ENCODE measurements at regions not wholly inside any gene's neighbourhood (a gene's known extent, or its start where the extent isn't known, plus 50 kb on each side); places are given as distances from the start of the nearest gene placed in this dataset.

GRCh38 chr13:63026285-63026797 is 1610.7 kb upstream of the PCDH20 start:
- CTCF ChIA-PET, result no interaction called here
- no peak overlapping the region for H3K27ac ChIP-seq (ENCODE audit: low read depth, low read length)
- H3K9me3 ChIP-seq (ENCODE audit: control insufficient read depth, insufficient read depth, low read length), result no peaks in the 10 kb centered on the region
- TF ChIP-seq CTCF (IDR thresholded peaks at IDR 0.05; ENCODE audit: low read depth, low read length), result no peak
- no peak overlapping the region for H3K4me3 ChIP-seq (ENCODE audit: low read depth, low read length)
- no peak for DNase-seq (ENCODE audit: low read depth, low spot score)
- no peaks in the 10 kb centered on the region for H3K27me3 ChIP-seq (ENCODE audit: control insufficient read depth, insufficient read depth, low read length)
- POLR2A ChIA-PET, result no interaction called here

- Histone ChIP-seq H3K27me3 (ENCODE audit: control insufficient read depth, insufficient read depth, low read length) (no peaks in the 10 kb centered on the region), H3K4me3 (ENCODE audit: low read depth, low read length) (no peak overlapping the region), H3K27ac (ENCODE audit: low read depth, low read length) (no peak overlapping the region), H3K9me3 (ENCODE audit: control insufficient read depth, insufficient read depth, low read length) (no peaks in the 10 kb centered on the region)
- ChIA-PET POLR2A (no interaction called here), CTCF (no interaction called here)
- TF ChIP-seq CTCF (IDR thresholded peaks at IDR 0.05; ENCODE audit: low read depth, low read length), result no peak
- no peak for DNase-seq (ENCODE audit: low read depth, low spot score)
Observed at GRCh38 chr13:63025741-63026140, 1610.1 kb upstream of the PCDH20 start.

- CTCF ChIA-PET, result no interaction called here
- POLR2A ChIA-PET, result no interaction called here
- Histone ChIP-seq H3K27me3 (ENCODE audit: control insufficient read depth, insufficient read depth, low read length) (no peaks in the 10 kb centered on the region), H3K27ac (ENCODE audit: low read depth, low read length) (no peak overlapping the region), H3K4me3 (ENCODE audit: low read depth, low read length) (no peak overlapping the region), H3K9me3 (ENCODE audit: control insufficient read depth, insufficient read depth, low read length) (no peaks in the 10 kb centered on the region)
- TF ChIP-seq CTCF (IDR thresholded peaks at IDR 0.05; ENCODE audit: low read depth, low read length), result no peak
- DNase-seq (ENCODE audit: low read depth, low spot score), result no peak
Observed at GRCh38 chr13:63024458-63024857, 1608.8 kb upstream of the PCDH20 start.

GRCh38 chr13:63011996-63012395 is 1596.3 kb upstream of the PCDH20 start:
- no peak for TF ChIP-seq CTCF (IDR thresholded peaks at IDR 0.05; ENCODE audit: low read depth, low read length)
- CTCF ChIA-PET, result no interaction called here
- POLR2A ChIA-PET, result no interaction called here
- H3K4me3 ChIP-seq (ENCODE audit: low read depth, low read length), result no peak overlapping the region
- peaks cover 7% of the 10 kb centered on the region for H3K9me3 ChIP-seq (ENCODE audit: control insufficient read depth, insufficient read depth, low read length)
- no peak overlapping the region for H3K27ac ChIP-seq (ENCODE audit: low read depth, low read length)
- no peak for DNase-seq (ENCODE audit: low read depth, low spot score)
- H3K27me3 ChIP-seq (ENCODE audit: control insufficient read depth, insufficient read depth, low read length), result no peaks in the 10 kb centered on the region

- Histone ChIP-seq H3K4me3 (ENCODE audit: low read depth, low read length) (no peak overlapping the region), H3K9me3 (ENCODE audit: control insufficient read depth, insufficient read depth, low read length) (peaks cover 7% of the 10 kb centered on the region), H3K27ac (ENCODE audit: low read depth, low read length) (no peak overlapping the region), H3K27me3 (ENCODE audit: control insufficient read depth, insufficient read depth, low read length) (no peaks in the 10 kb centered on the region)
- DNase-seq (ENCODE audit: low read depth, low spot score), result no peak
- POLR2A ChIA-PET, result no interaction called here
- CTCF ChIA-PET, result no interaction called here
- no peak for TF ChIP-seq CTCF (IDR thresholded peaks at IDR 0.05; ENCODE audit: low read depth, low read length)
Observed at GRCh38 chr13:63010072-63010658, 1594.5 kb upstream of the PCDH20 start.

All from AG04450 (cell line).